PFSK-1 (cell line): ENCODE measurements at regions not wholly inside any gene's neighbourhood (a gene's known extent, or its start where the extent isn't known, plus 50 kb on each side); places are given as distances from the start of the nearest gene placed in this dataset.

Experiments used
- FOXP2 ChIP-seq: optimal IDR thresholded peaks from 2 replicates; pipeline ENCODE3; 2011; ENCODE audit warnings: borderline replicate concordance, control low read depth, inconsistent platforms; ENCODE audit not compliant: insufficient read depth; ENCODE audit errors: extremely low read length, extremely low read depth
- POLR2AphosphoS5 ChIP-seq: IDR thresholded peaks from 2 replicates; pipeline ENCODE4 v1.6.1; 2012; ENCODE audit warnings: low read depth, mild to moderate bottlenecking, control low read depth, low read length, moderate library complexity
- REST ChIP-seq, 2 experiments: IDR thresholded peaks; 2 replicates each; pipeline versions ENCODE4 v1.6.1 to v1.8.0; 2011 to 2012; ENCODE audit warnings: low read depth in 2 of 2, low read length in 2 of 2, control low read depth in 1 of 2, inconsistent platforms in 1 of 2, mild to moderate bottlenecking in 1 of 2, moderate library complexity in 1 of 2; ENCODE audit not compliant: insufficient read depth in 1 of 2
- SIN3A ChIP-seq: IDR thresholded peaks from 2 replicates; pipeline ENCODE4 v1.6.1; 2012; ENCODE audit warnings: mild to moderate bottlenecking, low read length, moderate library complexity, borderline replicate concordance; ENCODE audit not compliant: insufficient read depth
- TAF1 ChIP-seq: IDR thresholded peaks from 2 replicates; pipeline ENCODE4 v1.6.1; 2012; ENCODE audit warnings: low read length, control low read depth, borderline replicate concordance; ENCODE audit not compliant: insufficient read depth

- TF ChIP-seq REST (IDR thresholded peaks at IDR 0.05; ENCODE audit: insufficient read depth in 1 of 2, low read depth in 2 of 2, low read length in 2 of 2) = no peak
- no peak for TF ChIP-seq POLR2AphosphoS5
- no peak for TF ChIP-seq SIN3A
- no peak for TF ChIP-seq TAF1
- TF ChIP-seq FOXP2 = no peak
Measured at GRCh38 chr1:221925947-221926346, 184.1 kb upstream of the DUSP10 start.

GRCh38 chr1:221923929-221924598 is 182.2 kb upstream of the DUSP10 start:
- TF ChIP-seq REST (IDR thresholded peaks at IDR 0.05; ENCODE audit: insufficient read depth in 1 of 2, low read depth in 2 of 2, low read length in 2 of 2) (no peak), FOXP2 (no peak)

- TF ChIP-seq POLR2AphosphoS5 (no peak), SIN3A (no peak), REST (IDR thresholded peaks at IDR 0.05; ENCODE audit: insufficient read depth in 1 of 2, low read depth in 2 of 2, low read length in 2 of 2) (no peak), TAF1 (no peak), FOXP2 (no peak)
Measured at GRCh38 chr1:221921936-221922335, 180.0 kb upstream of the DUSP10 start.

- TF ChIP-seq FOXP2 (no peak), REST (IDR thresholded peaks at IDR 0.05; ENCODE audit: insufficient read depth in 1 of 2, low read depth in 2 of 2, low read length in 2 of 2) (no peak), SIN3A (no peak), TAF1 (no peak), POLR2AphosphoS5 (no peak)
Measured at GRCh38 chr1:221919743-221920142, 177.9 kb upstream of the DUSP10 start.

GRCh38 chr1:221919341-221919740 is 177.5 kb upstream of the DUSP10 start:
- no peak for TF ChIP-seq REST (IDR thresholded peaks at IDR 0.05; ENCODE audit: insufficient read depth in 1 of 2, low read depth in 2 of 2, low read length in 2 of 2)
- no peak for TF ChIP-seq FOXP2
- no peak for TF ChIP-seq TAF1
- no peak for TF ChIP-seq POLR2AphosphoS5
- TF ChIP-seq SIN3A = no peak
